Superior temporal gyrus (tissue), 1 donor: ENCODE measurements at regions not wholly inside any gene's neighbourhood (a gene's known extent, or its start where the extent isn't known, plus 50 kb on each side); places are given as distances from the start of the nearest gene placed in this dataset.

ENCODE experiments used
- DNase-seq: peaks from one replicate; pipeline ENCODE4 v3.0.0-alpha.2; 2016; ENCODE audit errors: extremely low spot score

DNA sequence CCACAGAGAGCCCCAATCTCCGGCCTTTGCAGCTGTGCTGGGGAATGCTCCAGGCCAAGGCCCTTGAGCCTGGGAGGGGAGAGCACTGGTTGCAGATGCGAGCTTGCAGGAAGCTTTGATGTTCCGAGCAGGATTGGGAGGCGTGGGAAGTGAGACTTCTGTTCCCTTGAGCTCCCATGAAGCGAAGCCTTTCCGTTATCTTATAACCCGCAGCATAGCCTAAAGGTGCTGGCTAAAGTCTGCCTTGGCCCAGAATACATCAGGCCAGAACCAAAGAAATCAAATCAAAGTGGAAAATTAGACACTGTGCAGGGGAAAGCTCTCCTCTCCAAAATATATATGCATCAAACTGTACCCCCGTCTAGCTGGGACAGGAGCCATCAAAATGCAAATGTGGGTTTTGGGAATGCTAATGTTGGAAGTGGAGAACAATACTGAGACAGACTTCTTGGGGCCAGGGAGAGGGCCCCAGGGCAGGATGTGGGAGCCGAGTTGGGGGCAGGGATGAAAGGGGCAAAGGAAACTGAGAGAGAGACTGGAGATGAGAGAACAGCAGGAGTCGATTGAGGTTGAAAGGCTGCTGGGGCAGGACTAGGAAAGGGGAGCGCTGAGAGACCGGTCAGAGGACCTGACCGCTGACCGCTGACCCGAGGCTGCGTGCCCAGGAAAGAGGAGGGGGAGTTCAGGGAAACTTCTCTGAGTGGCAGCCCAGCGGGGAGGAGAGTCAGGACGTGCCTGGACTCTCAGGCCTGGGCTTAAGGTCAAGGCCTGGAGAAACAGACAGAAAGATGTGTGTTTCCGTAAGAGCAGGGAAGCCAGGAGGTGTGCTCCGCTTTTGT is 152.2 kb upstream of the PARP11 start:
- DNase-seq, result no peak

DNA sequence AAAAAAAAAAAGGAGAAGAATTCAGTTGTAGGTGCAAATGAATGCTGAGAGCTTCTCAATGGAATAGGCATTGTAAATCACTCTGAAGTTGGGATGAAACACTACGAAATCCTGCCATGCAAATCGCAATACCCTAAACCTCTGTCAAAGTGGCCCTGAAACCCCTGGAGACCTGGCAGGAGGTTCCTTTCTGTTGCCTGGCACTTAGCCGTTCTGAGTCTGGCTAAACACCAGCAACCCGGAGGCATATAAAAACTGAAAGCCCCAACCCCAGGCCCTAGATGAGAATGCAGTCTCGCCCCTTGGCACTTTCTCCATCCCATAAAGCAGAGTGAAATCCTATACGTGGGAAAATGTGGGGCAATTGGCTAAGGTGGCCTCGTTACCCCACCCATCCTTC is 151.5 kb upstream of the PARP11 start:
- DNase-seq, result no peak

DNA sequence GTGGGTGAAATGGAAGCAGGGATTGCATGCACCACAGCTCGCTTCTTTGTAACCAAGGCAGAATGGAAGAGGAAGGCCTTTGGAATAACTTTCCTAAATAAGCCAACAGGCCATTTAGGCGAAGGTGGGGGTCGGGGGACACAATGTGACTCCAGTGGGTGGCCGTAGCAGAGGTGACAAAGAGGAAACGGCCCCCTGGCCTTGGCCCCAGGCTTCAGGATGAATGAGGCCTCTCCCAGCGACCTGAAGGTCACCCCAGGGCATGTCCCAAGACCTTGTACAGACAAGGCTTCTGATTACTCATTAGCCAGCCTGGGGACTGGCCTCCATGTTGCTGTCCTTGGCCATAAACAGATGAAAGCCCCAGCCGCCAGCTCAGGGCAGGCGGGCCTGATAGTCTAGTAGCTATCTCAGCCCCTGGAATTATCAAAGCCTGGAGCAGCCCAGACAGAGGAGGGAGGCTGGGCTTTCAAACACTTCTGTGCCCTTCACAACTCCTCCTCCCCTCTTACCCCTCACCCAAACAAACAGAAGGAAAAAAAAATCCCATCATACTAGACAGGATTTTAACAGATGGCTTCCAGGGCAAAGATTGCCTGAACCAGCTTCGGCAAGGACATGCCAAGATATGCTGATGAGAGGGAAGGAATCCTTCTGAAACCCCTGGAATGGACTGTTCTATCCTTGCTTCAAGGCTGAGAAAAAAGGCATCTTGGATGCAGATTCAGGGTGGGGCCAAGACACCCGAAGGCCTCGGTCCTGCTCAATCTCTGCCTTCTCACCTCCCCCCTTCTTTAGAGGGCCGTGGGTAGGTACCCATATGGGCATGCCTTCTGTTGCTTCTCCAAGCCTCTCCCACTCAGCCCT is 142.3 kb upstream of the PARP11 start:
- no peak for DNase-seq

DNA sequence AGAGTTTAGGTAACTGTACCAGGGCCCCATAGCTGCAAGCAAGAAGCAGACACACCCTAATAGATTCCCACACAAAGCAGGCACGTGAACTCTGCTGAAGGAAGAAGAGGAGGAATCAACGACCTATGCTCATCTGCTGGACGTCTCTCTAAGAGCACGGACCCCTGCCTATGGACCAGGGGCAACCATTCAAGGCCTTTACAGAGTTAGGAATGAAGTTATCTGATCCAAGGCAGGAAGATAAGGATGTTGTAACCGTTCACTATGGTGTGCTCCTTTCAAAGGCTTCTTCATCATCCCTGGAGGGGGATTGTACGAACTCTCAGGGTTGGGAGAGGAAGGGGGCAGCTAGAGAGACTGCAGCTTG is 141.6 kb upstream of the PARP11 start:
- DNase-seq, result no peak

DNA sequence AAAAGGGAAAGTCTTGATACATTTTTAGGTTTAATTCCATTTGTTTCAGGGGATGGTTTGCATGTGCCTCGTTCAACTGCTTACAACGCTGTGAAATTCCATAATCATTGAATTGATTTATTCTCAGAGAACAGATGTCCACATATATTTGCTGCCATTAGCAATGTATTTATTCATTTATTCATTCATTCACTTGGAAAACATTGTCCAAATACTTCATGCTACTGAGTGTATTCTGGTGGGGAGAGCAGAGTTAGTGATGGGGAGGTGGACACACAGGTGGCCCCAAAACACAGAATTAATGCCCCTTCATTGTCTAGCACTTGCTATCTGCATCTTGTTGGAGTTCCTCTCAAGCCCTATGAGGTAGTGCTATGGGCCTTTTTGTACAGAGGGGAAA is 141.2 kb upstream of the PARP11 start:
- DNase-seq, result no peak

DNA sequence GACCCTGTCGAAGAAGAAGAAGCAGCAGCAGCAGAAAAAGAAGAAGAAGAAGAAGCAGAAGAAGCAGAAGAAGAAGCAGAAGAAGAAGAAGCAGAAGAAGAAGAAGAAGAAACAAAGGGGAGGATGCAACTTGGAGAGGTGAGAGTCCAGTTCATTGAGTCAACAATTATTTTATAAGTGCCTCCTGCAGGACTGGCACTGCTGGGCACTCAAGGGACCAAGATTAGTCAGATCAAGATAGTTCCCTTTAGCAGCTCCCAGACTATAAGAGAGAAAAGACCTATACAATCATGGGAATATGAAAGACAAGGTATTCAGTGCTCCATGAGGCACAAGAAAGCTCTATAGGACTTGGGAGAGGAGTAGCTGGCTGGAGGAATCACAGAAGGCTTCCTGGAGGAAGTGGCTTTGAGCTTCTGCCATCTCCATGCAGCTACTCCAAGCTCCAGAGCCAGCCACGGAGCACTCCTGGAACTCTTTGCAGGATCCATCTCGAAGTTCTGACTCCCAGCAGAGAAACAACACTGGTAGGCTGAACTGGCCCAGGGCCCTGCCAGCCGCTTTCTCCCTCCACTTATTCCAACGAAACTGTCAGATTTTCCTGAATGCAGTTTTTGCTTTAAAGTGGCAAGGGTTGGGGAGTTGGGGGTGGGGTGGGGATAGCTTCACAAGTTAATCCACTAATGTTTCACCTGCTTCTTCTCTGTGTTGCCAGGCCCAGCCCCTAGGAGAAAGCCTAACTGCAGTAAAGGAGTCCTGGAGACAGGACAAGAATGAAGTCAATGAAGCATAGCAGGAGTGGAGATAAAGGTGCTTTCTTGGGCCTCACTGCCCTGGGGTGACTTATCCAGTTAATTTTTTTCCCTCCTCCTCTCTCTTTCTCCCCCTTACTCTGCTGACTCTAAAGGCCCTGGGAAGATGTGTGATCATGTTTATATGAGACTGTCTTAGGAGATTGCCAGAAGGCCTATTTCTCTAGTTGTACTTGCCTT is 140.1 kb upstream of the PARP11 start:
- DNase-seq, result no peak

DNA sequence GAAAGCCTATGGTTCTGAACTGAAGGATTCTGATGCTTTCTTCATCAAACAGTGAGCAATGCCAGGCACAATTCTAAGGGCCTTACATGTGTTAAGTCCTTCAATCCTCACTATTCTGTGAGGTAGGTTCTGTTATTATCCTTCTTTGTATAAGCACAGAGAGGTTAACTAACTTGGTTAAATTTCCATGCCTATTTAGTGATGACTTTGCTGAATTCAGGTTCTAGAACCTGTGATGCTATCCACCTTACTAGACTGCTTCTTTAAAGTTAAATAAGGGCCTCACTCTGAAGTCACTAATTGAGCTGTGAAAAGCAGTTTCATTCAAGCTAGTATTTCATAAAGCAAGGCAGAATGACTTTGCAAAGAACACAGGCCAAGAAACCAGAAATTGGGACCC is 138.9 kb upstream of the PARP11 start:
- DNase-seq, result no peak

DNA sequence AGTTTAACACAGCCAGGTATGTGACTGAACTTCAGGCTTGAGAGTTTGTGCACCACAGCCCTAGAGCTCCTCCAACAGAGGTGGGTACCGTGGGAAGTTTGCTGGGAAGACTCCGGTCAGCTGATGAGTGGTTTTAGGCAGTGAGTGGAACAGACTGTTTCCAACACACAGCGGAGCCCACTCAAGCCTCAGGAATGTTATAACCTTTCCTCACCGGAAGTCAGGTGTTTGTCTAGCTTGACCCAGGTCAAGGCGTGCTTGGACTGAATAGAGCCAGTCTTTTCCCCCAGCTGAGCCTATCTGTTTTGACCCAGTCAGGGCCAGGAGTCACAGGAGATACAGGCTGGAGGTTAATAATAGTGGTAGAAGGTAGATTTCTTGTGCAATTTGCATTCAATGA is 138.4 kb upstream of the PARP11 start:
- DNase-seq, result no peak

GRCh38 chr12:4009979-4010704 is 136.9 kb upstream of the PARP11 start:
- DNase-seq, result no peak

DNA sequence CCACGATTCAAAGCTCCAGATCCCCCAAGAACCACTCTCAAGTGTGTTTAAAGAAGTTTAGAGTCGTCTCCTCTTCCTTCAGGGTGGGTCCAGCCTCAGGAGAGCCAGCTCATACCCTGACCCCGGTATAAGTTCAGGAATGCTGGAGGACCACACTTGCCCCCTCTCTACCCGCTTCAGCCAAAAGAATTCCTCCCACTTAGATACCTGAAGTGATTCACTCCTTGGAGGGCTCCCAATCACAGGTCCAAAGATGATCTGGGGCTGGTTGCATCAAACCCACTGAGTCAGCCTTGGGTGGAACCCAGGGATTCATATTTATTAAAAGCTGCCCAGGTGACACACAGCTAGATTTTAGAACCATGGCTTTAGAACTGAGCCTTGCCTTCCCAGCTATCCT is 133.5 kb upstream of the PARP11 start:
- no peak for DNase-seq

DNA sequence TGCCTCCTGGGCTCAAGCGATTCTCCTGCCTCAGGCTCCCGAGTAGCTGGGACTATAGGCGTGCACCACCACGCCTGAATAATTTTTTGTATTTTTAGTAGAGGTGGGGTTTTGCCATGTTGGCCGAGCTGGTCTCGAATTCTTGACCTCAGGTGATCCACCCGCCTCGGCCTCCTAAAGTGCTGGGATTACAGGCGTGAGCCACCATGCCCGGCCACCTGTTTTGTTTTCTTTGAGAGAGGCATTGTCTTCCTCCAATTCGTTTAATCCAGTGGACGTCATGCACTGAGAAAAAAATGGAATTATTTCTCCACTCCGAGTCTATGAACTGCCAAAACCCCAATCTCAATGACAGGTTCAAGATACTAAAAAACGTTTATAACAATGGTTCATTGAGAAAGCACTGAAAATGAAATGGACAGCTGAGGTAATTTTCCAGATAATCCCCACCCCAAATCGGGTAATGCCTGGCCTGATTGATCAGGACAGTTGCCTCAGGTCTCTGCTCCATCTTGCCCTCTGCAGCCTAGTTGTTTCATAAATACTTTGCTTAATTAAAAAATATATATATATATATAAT is 132.7 kb upstream of the PARP11 start:
- no peak for DNase-seq

GRCh38 chr12:4003576-4003975 is 130.4 kb upstream of the PARP11 start:
- no peak for DNase-seq

DNA sequence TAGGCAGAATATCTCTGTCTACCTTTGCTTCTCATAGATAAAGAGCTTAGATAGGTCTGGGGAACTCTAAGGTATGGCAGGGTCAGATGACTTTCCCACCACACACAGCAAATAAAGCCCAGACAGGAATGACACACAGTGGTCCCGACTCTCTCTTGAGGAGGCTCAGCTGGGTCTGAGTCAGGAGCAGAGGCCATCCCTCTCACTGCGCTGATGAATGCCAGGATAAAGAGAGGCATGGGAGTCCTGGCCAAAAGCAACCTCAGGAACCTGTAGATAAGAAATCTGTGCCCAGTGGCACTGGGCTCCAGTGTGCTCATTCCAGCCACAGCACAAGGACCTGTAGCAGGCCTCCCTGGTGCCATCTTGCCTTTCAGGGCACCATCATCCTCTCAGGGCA is 129.4 kb upstream of the PARP11 start:
- no peak for DNase-seq

GRCh38 chr12:4001841-4002240 is 128.6 kb upstream of the PARP11 start:
- DNase-seq, result no peak

- DNase-seq, result no peak
Observed at GRCh38 chr12:4001031-4001430, 127.8 kb upstream of the PARP11 start.

GRCh38 chr12:3999904-4000303 is 126.7 kb upstream of the PARP11 start:
- no peak for DNase-seq

DNA sequence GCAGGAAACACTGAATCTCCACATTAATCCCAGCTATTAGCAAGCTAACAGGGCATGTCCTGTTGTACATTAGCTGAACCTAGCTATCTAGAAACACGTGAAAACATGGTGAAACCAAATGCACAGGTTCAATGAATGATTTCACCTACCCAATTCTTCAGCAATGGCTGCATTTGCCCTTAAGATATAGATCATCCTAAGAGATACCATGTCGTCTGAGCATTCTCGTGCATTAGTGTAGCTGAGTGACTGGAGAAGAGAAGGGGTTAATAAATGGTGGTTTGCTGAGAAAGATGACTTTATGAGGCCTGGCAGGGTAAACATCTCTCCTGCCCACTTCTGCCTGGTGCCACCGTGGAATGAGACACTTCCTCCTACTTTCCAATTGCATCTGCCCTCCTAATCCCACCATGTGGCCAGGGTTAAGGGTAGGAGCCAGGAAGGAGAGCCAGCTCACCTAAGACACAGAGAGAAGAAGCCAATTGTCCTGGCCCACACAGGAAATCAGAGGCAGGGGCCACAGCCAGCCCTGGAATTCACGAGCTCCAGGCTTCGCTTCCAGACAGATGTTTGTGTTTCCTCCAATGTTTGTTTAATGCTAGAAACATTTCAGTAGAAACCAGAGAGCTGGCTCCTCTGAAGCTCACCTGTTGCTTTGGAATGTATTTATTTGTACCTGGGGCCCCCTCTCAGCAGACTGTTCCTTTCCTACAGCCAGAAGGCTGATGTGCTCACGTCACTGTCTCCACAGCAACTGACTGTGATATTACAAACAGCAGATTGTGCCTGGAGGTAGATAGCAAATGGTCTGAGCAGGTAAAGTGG is 126.0 kb upstream of the PARP11 start:
- no peak for DNase-seq

GRCh38 chr12:3998397-3998796 is 125.2 kb upstream of the PARP11 start:
- DNase-seq, result no peak

DNA sequence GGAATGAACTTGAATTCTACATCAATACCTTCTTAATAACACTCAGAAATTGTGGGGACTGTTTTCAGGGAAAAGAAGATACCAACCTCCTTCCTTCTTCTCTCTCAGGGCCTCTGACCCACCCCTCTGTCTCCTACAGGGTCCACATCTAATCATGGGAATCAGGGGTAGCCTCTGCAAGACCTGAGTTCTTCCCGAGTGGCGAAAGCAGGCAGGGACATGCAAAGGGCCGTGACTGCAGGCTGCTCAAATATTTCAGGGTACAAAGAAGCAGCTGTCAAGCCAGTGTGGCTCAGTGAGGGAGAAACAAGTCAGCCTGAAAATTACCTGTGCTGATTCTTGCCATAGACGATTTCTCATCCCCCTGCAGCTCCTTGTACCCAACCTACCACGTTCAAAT is 123.1 kb upstream of the PARP11 start:
- DNase-seq, result no peak

- DNase-seq, result no peak
Observed at GRCh38 chr12:3995306-3995705, 122.1 kb upstream of the PARP11 start.
